Ishikawa (cell line): ENCODE measurements at regions not wholly inside any gene's neighbourhood (a gene's known extent, or its start where the extent isn't known, plus 50 kb on each side); places are given as distances from the start of the nearest gene placed in this dataset.

Experiments
- CEBPB ChIP-seq: IDR thresholded peaks from 2 replicates; pipeline ENCODE4 v1.6.1; 2012
- CREB1 ChIP-seq: IDR thresholded peaks from 2 replicates; pipeline ENCODE4 v1.6.1; 2012; ENCODE audit warnings: low read depth
- EGR1 ChIP-seq: IDR thresholded peaks from 2 replicates; pipeline ENCODE4 v1.6.1; 2012
- EP300 ChIP-seq: IDR thresholded peaks from 2 replicates; pipeline ENCODE4 v1.6.1; 2012; ENCODE audit warnings: borderline replicate concordance
- FOXM1 ChIP-seq: IDR thresholded peaks from 2 replicates; pipeline ENCODE4 v1.6.1; 2012; ENCODE audit warnings: low read depth, borderline replicate concordance
- NFIC ChIP-seq: IDR thresholded peaks from 2 replicates; pipeline ENCODE4 v1.6.1; 2012
- RAD21 ChIP-seq: IDR thresholded peaks from 2 replicates; pipeline ENCODE4 v1.6.1; 2012; ENCODE audit warnings: low read depth
- TAF1 ChIP-seq: IDR thresholded peaks from 2 replicates; pipeline ENCODE4 v1.6.1; 2012; ENCODE audit warnings: low read depth, mild to moderate bottlenecking
- TCF12 ChIP-seq: IDR thresholded peaks from 2 replicates; pipeline ENCODE4 v1.6.1; 2012; ENCODE audit warnings: low read depth
- TEAD4 ChIP-seq: IDR thresholded peaks from 2 replicates; pipeline ENCODE4 v1.6.1; 2012
- YY1 ChIP-seq: IDR thresholded peaks from 2 replicates; pipeline ENCODE4 v1.6.1; 2012; ENCODE audit warnings: low read depth
- ZBTB7A ChIP-seq: IDR thresholded peaks from 2 replicates; pipeline ENCODE4 v1.6.1; 2012; ENCODE audit warnings: low read depth
- TF ChIP-seq, protein P1 (sequence below): IDR thresholded peaks from 2 replicates; pipeline ENCODE4 v1.6.1; 2012
- TF ChIP-seq, protein P2 (sequence below): IDR thresholded peaks from 2 replicates; pipeline ENCODE4 v1.6.1; 2012
- TF ChIP-seq, protein P3 (sequence below): IDR thresholded peaks from 2 replicates; pipeline ENCODE4 v1.6.1; 2012; ENCODE audit warnings: low read depth, mild to moderate bottlenecking

DNA sequence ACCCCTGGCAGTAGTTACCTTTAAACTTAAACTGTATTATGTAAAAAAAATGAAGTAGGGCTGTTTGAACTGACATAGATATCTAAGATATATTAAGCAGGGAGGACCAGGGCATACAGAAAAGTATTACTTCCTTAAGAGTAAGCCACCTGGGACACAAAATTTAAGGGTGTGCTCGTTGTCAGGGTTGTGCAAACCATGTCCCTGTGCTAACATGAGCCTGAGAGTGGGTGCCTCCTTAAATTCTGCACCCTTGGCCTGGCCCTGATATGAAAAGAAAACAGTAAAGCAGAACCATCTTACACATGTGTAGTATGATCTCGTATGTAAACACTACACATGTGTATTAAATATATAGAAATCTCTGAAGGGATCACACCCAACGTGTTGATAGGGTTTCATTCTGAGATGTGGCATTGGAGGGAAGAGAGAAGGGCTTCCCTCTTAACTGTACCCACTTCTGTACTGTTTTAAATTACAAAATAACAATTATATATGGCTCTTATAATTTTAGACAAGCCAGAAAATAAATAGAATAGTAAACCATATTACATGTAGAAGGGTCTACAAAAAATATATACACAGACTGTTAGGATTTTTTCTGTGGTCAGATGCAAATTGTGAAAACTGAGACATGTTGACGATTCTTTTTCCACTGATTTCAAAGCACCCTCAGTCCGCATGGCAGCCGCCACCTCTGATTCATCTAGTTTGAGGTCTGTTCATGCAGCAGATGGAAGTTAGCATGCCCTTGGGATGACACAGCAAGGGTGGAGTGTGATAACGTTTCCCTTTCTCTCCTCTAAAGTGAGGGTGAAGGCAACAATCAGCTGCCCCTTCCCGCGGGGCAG is 400.8 kb upstream of the PROK2 start:
- TF ChIP-seq, protein P1, sequence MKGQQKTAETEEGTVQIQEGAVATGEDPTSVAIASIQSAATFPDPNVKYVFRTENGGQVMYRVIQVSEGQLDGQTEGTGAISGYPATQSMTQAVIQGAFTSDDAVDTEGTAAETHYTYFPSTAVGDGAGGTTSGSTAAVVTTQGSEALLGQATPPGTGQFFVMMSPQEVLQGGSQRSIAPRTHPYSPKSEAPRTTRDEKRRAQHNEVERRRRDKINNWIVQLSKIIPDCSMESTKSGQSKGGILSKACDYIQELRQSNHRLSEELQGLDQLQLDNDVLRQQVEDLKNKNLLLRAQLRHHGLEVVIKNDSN, result no peak
- TF ChIP-seq TAF1 (no peak), CREB1 (no peak), TEAD4 (no peak), CEBPB (no peak), EGR1 (no peak)

DNA sequence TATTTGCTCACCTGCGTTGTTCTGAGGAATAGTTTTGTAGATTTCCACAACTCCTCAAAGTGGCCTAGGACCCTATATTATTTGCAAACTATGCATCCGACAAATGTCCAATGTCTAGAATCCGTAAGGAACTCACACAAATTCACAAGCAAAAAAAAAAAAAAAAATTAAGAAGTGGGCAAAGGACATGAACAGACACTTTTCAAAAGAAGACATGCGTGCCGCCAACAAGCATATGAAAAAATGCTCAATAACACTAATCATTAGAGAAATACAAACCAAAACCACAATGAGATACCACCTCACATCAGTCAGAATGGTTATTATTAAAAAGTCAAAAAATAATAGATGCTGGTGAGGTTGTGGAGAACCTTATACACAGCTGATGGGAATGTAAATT is 398.5 kb upstream of the PROK2 start:
- TF ChIP-seq EP300, result no peak
- no peak for TF ChIP-seq FOXM1
- no peak for TF ChIP-seq TCF12
- TF ChIP-seq CREB1, result no peak
- no peak for TF ChIP-seq CEBPB
- TF ChIP-seq, protein P2, sequence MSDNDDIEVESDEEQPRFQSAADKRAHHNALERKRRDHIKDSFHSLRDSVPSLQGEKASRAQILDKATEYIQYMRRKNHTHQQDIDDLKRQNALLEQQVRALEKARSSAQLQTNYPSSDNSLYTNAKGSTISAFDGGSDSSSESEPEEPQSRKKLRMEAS, result no peak
- TF ChIP-seq, protein P1, result no peak
- TF ChIP-seq ZBTB7A, result no peak
- no peak for TF ChIP-seq TEAD4
- TF ChIP-seq RAD21, result no peak
- no peak for TF ChIP-seq YY1
- no peak for TF ChIP-seq NFIC
- TF ChIP-seq EGR1, result no peak
- TF ChIP-seq, protein P3, sequence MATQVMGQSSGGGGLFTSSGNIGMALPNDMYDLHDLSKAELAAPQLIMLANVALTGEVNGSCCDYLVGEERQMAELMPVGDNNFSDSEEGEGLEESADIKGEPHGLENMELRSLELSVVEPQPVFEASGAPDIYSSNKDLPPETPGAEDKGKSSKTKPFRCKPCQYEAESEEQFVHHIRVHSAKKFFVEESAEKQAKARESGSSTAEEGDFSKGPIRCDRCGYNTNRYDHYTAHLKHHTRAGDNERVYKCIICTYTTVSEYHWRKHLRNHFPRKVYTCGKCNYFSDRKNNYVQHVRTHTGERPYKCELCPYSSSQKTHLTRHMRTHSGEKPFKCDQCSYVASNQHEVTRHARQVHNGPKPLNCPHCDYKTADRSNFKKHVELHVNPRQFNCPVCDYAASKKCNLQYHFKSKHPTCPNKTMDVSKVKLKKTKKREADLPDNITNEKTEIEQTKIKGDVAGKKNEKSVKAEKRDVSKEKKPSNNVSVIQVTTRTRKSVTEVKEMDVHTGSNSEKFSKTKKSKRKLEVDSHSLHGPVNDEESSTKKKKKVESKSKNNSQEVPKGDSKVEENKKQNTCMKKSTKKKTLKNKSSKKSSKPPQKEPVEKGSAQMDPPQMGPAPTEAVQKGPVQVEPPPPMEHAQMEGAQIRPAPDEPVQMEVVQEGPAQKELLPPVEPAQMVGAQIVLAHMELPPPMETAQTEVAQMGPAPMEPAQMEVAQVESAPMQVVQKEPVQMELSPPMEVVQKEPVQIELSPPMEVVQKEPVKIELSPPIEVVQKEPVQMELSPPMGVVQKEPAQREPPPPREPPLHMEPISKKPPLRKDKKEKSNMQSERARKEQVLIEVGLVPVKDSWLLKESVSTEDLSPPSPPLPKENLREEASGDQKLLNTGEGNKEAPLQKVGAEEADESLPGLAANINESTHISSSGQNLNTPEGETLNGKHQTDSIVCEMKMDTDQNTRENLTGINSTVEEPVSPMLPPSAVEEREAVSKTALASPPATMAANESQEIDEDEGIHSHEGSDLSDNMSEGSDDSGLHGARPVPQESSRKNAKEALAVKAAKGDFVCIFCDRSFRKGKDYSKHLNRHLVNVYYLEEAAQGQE, result no peak
- no peak for TF ChIP-seq TAF1

DNA sequence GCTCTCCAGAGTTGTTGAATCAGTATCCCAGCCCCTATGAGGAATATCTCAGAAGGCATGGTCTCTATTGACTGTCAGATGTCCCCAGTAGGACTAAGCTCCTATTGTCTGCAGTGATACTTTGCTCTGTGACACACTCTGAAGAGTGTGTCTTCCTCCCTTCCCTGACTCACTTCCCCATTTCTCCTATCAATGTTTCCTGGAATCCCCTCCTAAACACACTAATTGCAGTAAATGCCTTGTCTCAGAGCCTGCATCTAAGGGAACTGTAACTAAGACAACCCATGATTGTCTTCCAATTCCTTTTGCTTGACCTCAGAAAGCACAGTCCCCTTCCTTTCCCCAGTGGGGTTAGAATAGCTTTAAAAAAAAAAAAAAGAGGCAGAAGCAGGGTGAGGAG is 397.3 kb upstream of the PROK2 start:
- TF ChIP-seq CREB1 (no peak), FOXM1 (no peak), EP300 (no peak), RAD21 (no peak), TAF1 (no peak), NFIC (no peak), YY1 (no peak)
- TF ChIP-seq, protein P1, result no peak
- TF ChIP-seq, protein P2, result no peak

DNA sequence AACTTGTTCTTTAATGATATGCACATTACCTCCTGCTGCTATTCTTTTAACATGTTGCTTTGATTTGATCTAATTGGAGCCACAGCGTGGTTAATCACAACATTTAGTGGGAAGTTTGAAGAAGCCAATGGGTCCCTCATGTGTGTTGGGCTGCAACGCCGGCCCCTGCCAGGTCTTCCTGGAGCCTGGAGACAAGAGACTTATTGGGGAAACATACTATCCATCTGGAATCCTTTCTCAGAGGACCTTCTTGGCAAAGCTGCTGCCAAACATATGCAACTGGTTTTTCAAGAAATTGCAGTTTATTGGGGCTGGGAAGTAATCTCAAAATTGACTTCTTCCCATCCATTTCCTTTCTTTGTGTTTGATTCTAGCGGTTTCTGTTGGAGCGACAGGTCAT is 396.3 kb upstream of the PROK2 start:
- no peak for TF ChIP-seq EGR1
- TF ChIP-seq TCF12, result no peak
- no peak for TF ChIP-seq NFIC
- no peak for TF ChIP-seq EP300
- no peak for TF ChIP-seq CREB1
- TF ChIP-seq, protein P1, result no peak
- TF ChIP-seq TAF1, result no peak

DNA sequence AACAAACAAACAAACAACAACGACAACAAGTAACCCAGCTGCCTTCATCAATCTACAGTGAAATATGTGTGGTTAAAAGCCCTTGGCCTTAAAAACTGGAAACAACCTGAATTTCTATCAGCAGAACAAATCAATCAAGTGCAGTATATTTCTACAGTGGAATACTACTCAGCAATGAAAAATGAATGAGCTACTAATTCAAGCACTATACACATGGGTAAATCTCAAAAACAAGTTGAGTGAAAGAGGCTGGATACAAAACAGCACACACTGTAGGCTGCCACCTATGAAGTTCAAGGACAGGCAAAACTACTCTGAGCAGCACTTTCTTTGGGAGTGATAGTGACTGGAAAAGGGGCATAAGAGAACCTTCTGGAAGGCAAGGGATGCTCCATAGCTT is 395.5 kb upstream of the PROK2 start:
- TF ChIP-seq TEAD4 (no peak), TCF12 (no peak)
- TF ChIP-seq, protein P1, result no peak
- TF ChIP-seq, protein P3, result no peak

DNA sequence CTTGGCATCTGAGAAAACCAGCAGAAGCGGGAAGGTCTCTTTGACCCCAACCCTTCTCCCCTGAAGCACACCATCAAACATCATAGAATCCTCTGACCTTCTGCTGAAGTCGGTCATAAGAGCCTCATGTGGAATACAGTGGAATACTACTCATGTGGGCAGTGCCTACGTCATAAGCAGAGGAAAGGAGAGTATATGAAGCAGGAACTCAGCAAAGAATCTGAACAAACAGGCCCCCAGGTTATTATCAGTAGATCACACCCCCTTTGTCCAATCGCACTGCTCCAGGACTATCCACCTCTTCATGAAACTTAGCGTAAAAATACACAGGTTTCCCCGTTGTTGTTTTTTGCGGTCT is 394.1 kb upstream of the PROK2 start:
- TF ChIP-seq RAD21 (no peak), CREB1 (no peak), TEAD4 (no peak), CEBPB (no peak), TCF12 (no peak), NFIC (no peak)
- TF ChIP-seq, protein P2, result no peak
- TF ChIP-seq, protein P3, result no peak
